GM19328 (cell line): ENCODE measurements at regions not wholly inside any gene's neighbourhood (a gene's known extent, or its start where the extent isn't known, plus 50 kb on each side); places are given as distances from the start of the nearest gene placed in this dataset.
"Not testable (repeated sequence)": the region's sequence is repeated elsewhere in the genome, so short reads cannot be mapped to it uniquely, and the experiment has no call there.

Experiments used
- ATAC-seq: cut with Tn5 transposase; IDR thresholded peaks from one replicate; pipeline ENCODE4 v1.9.1; 2021; ENCODE audit warnings: mild to moderate bottlenecking, moderate library complexity; ENCODE audit not compliant: unreplicated experiment

GRCh38 chr6:16912756-16913155, 151.5 kb upstream of the ATXN1 start:
- no peak for ATAC-seq

DNA sequence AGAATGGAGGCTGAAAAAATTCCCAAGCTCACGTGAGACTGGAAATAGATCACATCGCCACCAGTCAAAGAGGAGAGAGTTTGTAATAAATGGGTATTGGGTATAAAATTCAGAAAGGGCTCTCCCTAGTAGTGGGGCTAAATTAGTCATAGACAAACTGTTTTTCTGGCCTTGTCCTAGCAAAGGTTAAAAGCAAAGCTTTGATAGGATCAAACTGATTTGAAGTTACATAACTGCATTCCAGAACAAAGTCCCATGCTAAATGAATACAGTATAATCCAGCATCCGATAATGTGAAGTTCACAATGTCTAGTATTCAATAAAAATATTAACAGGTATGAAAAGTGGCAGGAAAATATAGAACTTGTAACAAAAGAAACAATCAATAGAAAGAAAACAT, 149.8 kb upstream of the ATXN1 start:
- no peak for ATAC-seq

- no peak for ATAC-seq
These were observed 148.5 kb upstream of the ATXN1 start for GRCh38 chr6:16909658-16910360.

DNA sequence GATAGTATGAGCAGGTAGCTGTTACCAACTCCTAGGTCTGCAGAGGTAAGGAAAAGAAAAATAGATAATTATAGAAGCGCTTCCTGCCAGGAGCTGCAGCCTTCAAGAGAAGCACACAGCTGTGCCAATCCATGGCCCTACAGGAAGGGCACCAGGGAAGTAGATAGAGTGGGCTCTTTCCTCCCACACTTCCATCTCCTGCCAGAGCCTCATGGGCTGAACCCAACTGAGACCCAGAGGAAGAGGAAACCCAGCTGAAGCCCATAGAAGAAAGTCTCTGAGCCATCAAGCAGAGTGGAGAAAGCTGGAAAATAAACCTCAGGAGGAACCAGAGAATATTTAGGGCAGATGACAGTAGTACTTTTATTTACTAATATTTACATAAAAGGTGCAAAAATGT, 146.7 kb upstream of the ATXN1 start:
- no peak for ATAC-seq

DNA sequence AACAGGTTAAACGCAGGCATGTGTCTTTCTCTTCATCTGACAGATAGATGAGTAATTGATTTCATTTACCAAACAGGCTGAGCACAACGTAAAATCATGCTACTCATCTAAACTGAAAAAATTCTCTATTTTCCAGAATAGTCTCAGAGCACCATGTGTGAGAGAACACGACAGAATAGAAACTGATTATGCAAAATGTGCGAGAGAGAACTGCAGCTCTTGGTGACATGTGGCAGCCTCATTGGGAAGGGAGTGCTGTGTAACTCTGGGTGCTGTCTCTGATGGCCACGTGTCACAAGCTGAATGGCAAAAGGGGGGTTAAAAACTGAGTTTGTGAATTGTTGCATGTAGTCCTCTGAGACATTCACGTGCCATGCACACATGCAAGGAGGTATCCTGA, 143.7 kb upstream of the ATXN1 start:
- ATAC-seq: no peak

GRCh38 chr6:16903470-16903869, 142.2 kb upstream of the ATXN1 start:
- ATAC-seq: no peak

GRCh38 chr6:16902502-16902901, 141.2 kb upstream of the ATXN1 start:
- ATAC-seq: no peak

GRCh38 chr6:16901782-16902181, 140.5 kb upstream of the ATXN1 start:
- no peak for ATAC-seq

DNA sequence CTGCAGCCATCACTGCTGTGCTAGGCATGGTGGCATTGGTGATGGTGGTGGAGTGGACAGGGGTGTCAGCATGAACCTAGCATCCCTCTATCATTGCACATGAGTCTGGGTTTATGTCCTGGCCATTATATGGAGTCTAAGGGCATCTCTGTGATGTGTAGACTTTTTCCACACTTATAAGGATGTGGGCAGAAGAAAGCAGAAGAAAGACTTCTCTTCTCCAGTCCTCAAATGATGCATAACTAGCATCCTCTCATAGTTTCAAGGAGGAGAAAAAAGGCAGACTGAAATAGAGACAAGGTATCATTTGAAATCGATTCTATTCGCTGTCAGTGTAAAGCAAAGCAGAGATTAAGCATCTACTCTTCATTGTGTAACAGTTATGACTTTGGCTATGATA, 140.0 kb upstream of the ATXN1 start:
- no peak for ATAC-seq

- ATAC-seq: no peak
These were observed 137.6 kb upstream of the ATXN1 start for GRCh38 chr6:16898640-16899396.

- ATAC-seq: no peak
These were observed 136.4 kb upstream of the ATXN1 start for GRCh38 chr6:16897669-16898068.

DNA sequence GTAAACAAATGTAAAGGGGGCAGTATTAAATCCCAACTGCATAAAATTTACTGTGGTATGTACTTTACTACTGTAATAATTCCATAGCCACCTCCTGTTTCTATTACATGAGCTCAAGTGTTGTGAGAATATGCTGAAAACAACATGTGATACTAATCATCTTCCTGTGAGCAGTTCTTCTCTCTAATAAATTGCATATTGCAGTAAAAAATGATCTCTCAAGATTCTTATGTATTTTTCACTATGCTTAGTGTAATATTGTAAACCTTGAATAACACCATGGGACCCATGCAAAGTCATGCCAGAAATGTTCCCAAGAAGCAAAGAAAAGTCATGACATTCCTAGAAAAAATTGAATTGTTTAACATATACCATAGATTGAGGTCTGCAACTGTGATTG, 133.0 kb upstream of the ATXN1 start:
- ATAC-seq: no peak

- not testable (repeated sequence) for ATAC-seq
These were observed 129.8 kb upstream of the ATXN1 start for GRCh38 chr6:16891110-16891509.

DNA sequence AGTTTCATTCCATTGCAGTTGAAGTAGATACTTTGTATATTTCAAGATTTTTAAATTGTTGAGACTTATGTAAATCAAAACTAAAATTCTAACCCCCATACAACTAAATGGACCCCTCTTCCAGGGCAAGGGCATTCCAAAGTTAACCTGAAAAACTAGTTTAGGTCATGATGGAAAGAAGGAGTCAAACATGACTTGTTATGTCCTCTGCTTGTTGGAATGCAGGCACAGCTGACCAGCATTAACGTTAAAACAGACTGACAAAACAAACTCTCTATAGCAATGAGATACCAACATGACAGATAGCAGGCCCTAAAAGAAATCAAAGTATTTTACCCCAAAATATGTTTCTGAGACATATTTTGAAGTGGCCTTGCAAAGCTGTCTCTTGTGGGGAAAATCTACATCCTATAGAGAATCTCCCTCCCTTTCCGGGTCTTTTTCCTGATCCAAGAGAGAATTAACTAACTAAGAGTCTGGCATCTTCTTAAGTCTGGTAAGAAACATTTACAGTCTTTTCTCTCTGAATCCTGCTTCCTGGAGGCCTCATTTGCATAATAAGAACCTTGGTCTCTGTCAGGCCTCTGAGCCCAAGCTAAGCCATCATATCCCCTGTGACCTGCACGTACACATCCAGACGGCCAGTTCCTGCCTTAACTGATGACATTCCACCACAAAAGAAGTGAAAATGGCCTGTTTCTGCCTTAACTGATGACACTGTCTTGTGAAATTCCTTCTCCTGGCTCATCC, 124.3 kb upstream of the ATXN1 start:
- no peak for ATAC-seq

- ATAC-seq: no peak
These were observed 123.3 kb upstream of the ATXN1 start for GRCh38 chr6:16884526-16884925.

DNA sequence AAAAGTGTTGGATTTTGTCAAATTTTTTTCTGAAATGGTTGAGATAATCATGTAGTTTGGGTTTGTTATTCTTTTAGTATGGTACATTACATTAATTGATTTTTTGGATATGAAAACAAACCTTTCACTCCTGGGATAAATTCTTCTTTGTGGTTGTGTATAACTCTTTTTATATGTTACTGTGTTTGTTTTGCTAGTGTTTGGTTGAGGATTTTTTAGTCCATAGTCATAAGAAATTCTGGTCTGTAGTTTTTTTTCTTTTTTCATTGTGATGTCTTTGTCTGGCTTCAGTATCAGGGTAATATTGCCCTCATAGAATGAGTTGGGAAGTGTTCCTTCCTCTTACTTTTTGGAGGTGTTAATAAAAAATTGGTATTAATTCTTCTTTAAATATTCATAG, 122.2 kb upstream of the ATXN1 start:
- ATAC-seq: no peak

- no peak for ATAC-seq
These were observed 121.0 kb upstream of the ATXN1 start for GRCh38 chr6:16882230-16882629.

- ATAC-seq: not testable (repeated sequence)
These were observed 115.6 kb upstream of the ATXN1 start for GRCh38 chr6:16876852-16877251.

GRCh38 chr6:16876201-16876600, 114.9 kb upstream of the ATXN1 start:
- ATAC-seq: no peak

- ATAC-seq: no peak
These were observed 112.4 kb upstream of the ATXN1 start for GRCh38 chr6:16873698-16874097.

GRCh38 chr6:16872543-16873235, 111.4 kb upstream of the ATXN1 start:
- no peak for ATAC-seq
